ENCODE measurements at regions not wholly inside any gene's neighbourhood (a gene's known extent, or its start where the extent isn't known, plus 50 kb on each side); places are given as distances from the start of the nearest gene placed in this dataset.

DNA sequence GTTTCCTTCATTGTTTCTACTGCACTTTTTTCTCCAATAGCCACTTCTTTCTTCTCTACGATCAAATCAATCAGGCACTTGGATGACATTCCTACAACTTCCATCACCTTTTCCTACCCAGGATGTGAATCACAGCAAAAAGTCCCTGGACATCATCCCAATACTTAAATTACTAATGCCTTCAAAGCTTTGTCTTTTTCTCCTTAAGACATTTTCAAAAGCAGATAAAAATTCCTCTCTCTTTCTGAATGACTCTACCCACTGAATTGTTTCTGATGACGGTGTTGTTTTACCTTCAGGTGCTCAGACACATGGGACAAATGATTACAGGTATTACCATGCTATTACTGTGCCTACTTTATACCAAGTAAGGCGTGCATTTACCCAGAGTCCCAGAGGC is 500.9 kb downstream of the FBXO15 start:
- H3K4me3 ChIP-seq (ENCODE audit: low read depth, low read length), result no peak overlapping the region
- TF ChIP-seq, protein P1, sequence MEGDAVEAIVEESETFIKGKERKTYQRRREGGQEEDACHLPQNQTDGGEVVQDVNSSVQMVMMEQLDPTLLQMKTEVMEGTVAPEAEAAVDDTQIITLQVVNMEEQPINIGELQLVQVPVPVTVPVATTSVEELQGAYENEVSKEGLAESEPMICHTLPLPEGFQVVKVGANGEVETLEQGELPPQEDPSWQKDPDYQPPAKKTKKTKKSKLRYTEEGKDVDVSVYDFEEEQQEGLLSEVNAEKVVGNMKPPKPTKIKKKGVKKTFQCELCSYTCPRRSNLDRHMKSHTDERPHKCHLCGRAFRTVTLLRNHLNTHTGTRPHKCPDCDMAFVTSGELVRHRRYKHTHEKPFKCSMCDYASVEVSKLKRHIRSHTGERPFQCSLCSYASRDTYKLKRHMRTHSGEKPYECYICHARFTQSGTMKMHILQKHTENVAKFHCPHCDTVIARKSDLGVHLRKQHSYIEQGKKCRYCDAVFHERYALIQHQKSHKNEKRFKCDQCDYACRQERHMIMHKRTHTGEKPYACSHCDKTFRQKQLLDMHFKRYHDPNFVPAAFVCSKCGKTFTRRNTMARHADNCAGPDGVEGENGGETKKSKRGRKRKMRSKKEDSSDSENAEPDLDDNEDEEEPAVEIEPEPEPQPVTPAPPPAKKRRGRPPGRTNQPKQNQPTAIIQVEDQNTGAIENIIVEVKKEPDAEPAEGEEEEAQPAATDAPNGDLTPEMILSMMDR (IDR thresholded peaks at IDR 0.05; ENCODE audit: low read depth, low read length), result no peak

DNA sequence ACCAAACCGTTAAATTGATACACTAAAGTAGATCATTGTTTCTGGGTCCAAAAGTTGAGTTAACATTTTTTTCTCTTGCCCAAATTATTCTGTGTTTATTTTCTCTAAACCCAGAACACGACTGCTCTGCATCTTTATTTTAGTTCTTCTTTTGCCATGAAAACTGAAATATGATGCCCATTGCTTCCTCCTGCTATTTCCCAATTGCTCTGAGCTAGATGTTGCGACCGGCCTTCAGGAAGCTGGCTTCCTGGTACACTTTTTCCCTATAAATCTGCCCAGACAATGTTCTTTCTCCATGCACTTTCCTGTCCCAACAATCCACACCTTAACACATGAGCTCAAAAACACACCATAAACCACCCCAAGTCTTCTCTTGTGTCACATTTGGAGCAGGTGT is 501.4 kb downstream of the FBXO15 start:
- no peak overlapping the region for H3K4me3 ChIP-seq (ENCODE audit: low read depth, low read length)
- TF ChIP-seq, protein P1 (IDR thresholded peaks at IDR 0.05; ENCODE audit: low read depth, low read length), result no peak

GRCh38 chr18:73645160-73645715 is 502.4 kb downstream of the FBXO15 start:
- H3K4me3 ChIP-seq (ENCODE audit: low read depth, low read length), result no peak overlapping the region
- TF ChIP-seq, protein P1 (IDR thresholded peaks at IDR 0.05; ENCODE audit: low read depth, low read length), result no peak

DNA sequence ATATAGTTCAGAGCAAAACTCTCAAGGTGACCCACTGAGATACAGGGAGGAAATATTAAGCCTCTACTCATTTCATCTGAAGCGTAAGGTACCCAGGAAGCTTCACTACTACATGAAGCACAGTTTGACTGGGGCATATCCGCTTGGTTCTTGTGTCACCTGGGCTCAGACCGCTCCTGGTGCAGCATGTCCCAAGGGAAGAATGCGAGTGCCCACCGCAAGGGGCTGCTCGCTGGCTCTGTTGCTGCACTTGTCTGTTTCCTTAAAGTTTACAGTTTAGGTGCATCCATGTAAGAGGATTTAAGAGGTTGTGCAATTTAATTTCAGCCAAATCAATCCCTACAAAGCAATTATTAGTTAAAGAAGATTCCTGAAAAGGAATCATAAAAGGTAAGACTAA is 507.8 kb downstream of the FBXO15 start:
- no peak overlapping the region for H3K4me3 ChIP-seq (ENCODE audit: low read depth, low read length)
- TF ChIP-seq, protein P1 (IDR thresholded peaks at IDR 0.05; ENCODE audit: low read depth, low read length), result no peak

GRCh38 chr18:73638709-73639108 is 508.9 kb downstream of the FBXO15 start:
- no peak overlapping the region for H3K4me3 ChIP-seq (ENCODE audit: low read depth, low read length)
- TF ChIP-seq, protein P1 (IDR thresholded peaks at IDR 0.05; ENCODE audit: low read depth, low read length), result no peak

DNA sequence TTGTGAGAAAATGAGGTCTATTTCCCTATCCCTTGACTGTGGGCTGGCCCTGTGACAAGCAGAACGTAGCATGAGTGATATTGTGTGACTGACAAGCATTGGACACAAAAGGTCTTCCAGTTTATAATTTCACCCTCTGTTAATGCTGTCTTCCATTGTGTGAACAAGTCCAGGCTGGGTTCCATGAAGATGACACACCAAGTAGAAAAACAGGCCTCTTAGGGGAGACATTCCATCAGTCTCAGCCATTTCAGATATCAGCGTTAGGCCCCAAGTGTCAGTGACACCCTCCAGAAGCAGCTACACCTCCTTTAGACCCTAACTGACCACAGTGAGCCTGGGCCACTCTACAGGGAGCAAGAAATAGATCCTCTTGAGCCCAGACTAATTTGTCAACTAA is 511.3 kb downstream of the FBXO15 start:
- TF ChIP-seq, protein P1 (IDR thresholded peaks at IDR 0.05; ENCODE audit: low read depth, low read length), result no peak
- H3K4me3 ChIP-seq (ENCODE audit: low read depth, low read length), result no peak overlapping the region

- TF ChIP-seq, protein P1 (IDR thresholded peaks at IDR 0.05; ENCODE audit: low read depth, low read length), result no peak
- H3K4me3 ChIP-seq (ENCODE audit: low read depth, low read length), result no peak overlapping the region
Observed at GRCh38 chr18:73626859-73627258, 520.8 kb downstream of the FBXO15 start.

All from WI38 (cell line).